ENCODE measurements at regions not wholly inside any gene's neighbourhood (a gene's known extent, or its start where the extent isn't known, plus 50 kb on each side); places are given as distances from the start of the nearest gene placed in this dataset.

- WGBS (ENCODE audit: low lambda C conversion rate), result 18% methylated on average over 4 of the region's 4 CpGs
- no peak for ATAC-seq
- H3K27ac ChIP-seq (ENCODE audit: extremely low read length, insufficient read depth, low read length), result no peak overlapping the region
- DNase-seq (ENCODE audit: low spot score), result no peak
- no peaks in the 10 kb centered on the region for H3K9me3 ChIP-seq (ENCODE audit: low read length)
- no peak overlapping the region for H2AFZ ChIP-seq (ENCODE audit: low read length)
- in situ Hi-C loops (cut with HindIII; ENCODE audit: extremely low pct_ligation_motif_present, low pct_unique_long_range_greater_than_20kb) (no loop called here), intact Hi-C loops (cut with micrococcal nuclease; ENCODE audit: unreplicated experiment) (no loop called here)
- BruUV-seq (replicated peaks), result no TSS peak
- FAIRE-seq, result no peak
- peaks cover 0 to 4% of the 10 kb centered on the region in 2 experiments; a peak in 1 of 5 replicates for H3K27me3 ChIP-seq (ENCODE audit: control insufficient read depth in 1 of 2, insufficient read depth in 2 of 2, low read length in 2 of 2)
- no peak overlapping the region for H3K4me2 ChIP-seq (ENCODE audit: low read depth, low read length)
- ChIA-PET CTCF (ENCODE audit: low intra/inter-chr PET ratio, low total read pairs) (no interaction called here), POLR2A (no interaction called here)
- no peaks in the 10 kb centered on the region for H3K4me1 ChIP-seq (ENCODE audit: insufficient read depth, low read length)
- no peak for TF ChIP-seq RBFOX2 (IDR thresholded peaks at IDR 0.05; ENCODE audit: low read depth, low read length)
- TF ChIP-seq ZBTB39 (CRISPR knock-in tag; IDR thresholded peaks at IDR 0.05), result no peak
- peak; percentile 67 to 79 for TF ChIP-seq MAFK (conservative IDR thresholded peaks at IDR 0.05 in 1 of 2, IDR thresholded peaks at IDR 0.05 in 1 of 2; ENCODE audit: low read length in 2 of 2)
- peak; percentile 75 for TF ChIP-seq MAFF (IDR thresholded peaks at IDR 0.05; ENCODE audit: low read depth, low read length)
- no peak for TF ChIP-seq ZNF430 (CRISPR knock-in tag; IDR thresholded peaks at IDR 0.05)
- TF ChIP-seq SNAPC2 (CRISPR knock-in tag; IDR thresholded peaks at IDR 0.05), result no peak
- no peak for TF ChIP-seq SIN3A (IDR thresholded peaks at IDR 0.05; ENCODE audit: borderline replicate concordance, low read depth, low read length)
- no peak for TF ChIP-seq CREBL2 (CRISPR knock-in tag; IDR thresholded peaks at IDR 0.05; ENCODE audit: borderline replicate concordance)
- no peak for TF ChIP-seq CHD4 (IDR thresholded peaks at IDR 0.05; ENCODE audit: borderline replicate concordance, low read length)
- TF ChIP-seq TRIM24 (CRISPR knock-in tag; IDR thresholded peaks at IDR 0.05), result no peak
- no peak for TF ChIP-seq MTERF4 (CRISPR knock-in tag; IDR thresholded peaks at IDR 0.05)
- no peak for TF ChIP-seq ZXDC (CRISPR knock-in tag; IDR thresholded peaks at IDR 0.05)
- no peak for TF ChIP-seq GRHL1 (CRISPR knock-in tag; conservative IDR thresholded peaks at IDR 0.05)
- H4K20me1 ChIP-seq (ENCODE audit: insufficient read depth, low read length), result no peaks in the 10 kb centered on the region
- no peaks in the 10 kb centered on the region for H3K79me2 ChIP-seq (ENCODE audit: insufficient read depth, low read length)
- H3K4me3 ChIP-seq (replicated peaks in 1 of 3; ENCODE audit: insufficient read depth in 1 of 3, low read depth in 2 of 3, low read length in 3 of 3), result no peak overlapping the region
- H3K36me3 ChIP-seq (replicated peaks in 1 of 2; ENCODE audit: control insufficient read depth in 1 of 2, insufficient read depth in 2 of 2, low read length in 2 of 2), result no peaks in the 10 kb centered on the region
- no peak overlapping the region for H3K9ac ChIP-seq (ENCODE audit: insufficient read depth, low read depth, low read length)
Observed at GRCh38 chr6:14339711-14340584, 222.4 kb downstream of the CD83 start.

Measured in HepG2 (cell line).